Peyer's patch (tissue), 4 donors: ENCODE measurements at regions not wholly inside any gene's neighbourhood (a gene's known extent, or its start where the extent isn't known, plus 50 kb on each side); places are given as distances from the start of the nearest gene placed in this dataset.
"Not testable (repeated sequence)": the region's sequence is repeated elsewhere in the genome, so short reads cannot be mapped to it uniquely, and the experiment has no call there.

Experiments
- DNase-seq, 3 donors: peaks; one replicate each; pipeline ENCODE4 v3.0.0-alpha.2; 2017 to 2019
- H3K27ac ChIP-seq, 4 donors: fragments of 200-600 bp; sonication (generic); one replicate each; pipeline ENCODE4 v1.5.1; 2016 to 2019
- H3K27me3 ChIP-seq, 2 donors: fragments of 200-600 bp; sonication (generic); one replicate each; pipeline ENCODE4 v1.5.1; 2019
- H3K36me3 ChIP-seq, 3 donors: fragments of 200-600 bp; sonication (generic); one replicate each; pipeline ENCODE4 v1.5.1; 2016 to 2019
- H3K4me1 ChIP-seq, 4 donors: fragments of 200-600 bp; sonication (generic); one replicate each; pipeline ENCODE4 v1.5.1; 2016 to 2019
- H3K4me3 ChIP-seq, 4 donors: fragments of 200-600 bp; sonication (generic); 1 replicate in 3 of 4; 2 replicates in 1 of 4; pipeline ENCODE4 v1.5.1; 2016 to 2019; ENCODE audit warnings: mild to moderate bottlenecking in 1 of 4
- H3K9me3 ChIP-seq, 4 donors: fragments of 200-600 bp; sonication (generic); one replicate each; pipeline ENCODE4 v1.5.1; 2016 to 2019; ENCODE audit warnings: mild to moderate bottlenecking in 1 of 4
- CTCF ChIP-seq, 6 experiments: fragments of 450-650 bp in 4 of 6; fragments of 200-600 bp in 2 of 6; sonication (generic) in 1 of 6; IDR thresholded peaks; one replicate each; pipeline ENCODE4 v1.5.1; 2017 to 2019; ENCODE audit warnings: antibody characterized with exemption in 6 of 6, mild to moderate bottlenecking in 3 of 6, moderate library complexity in 1 of 6
- POLR2A ChIP-seq, 2 donors: fragments of 450-650 bp; IDR thresholded peaks; one replicate each; pipeline ENCODE4 v1.5.1; 2017; ENCODE audit warnings: antibody characterized with exemption in 2 of 2, mild to moderate bottlenecking in 2 of 2, moderate library complexity in 2 of 2

- DNase-seq = no peak
- Histone ChIP-seq H3K4me1 (no peaks in the 10 kb centered on the region), H3K27me3 (no peaks in the 10 kb centered on the region), H3K4me3 (no peak overlapping the region), H3K9me3 (no peaks in the 10 kb centered on the region), H3K36me3 (no peaks in the 10 kb centered on the region), H3K27ac (no peak overlapping the region)
- no peak for TF ChIP-seq POLR2A (IDR thresholded peaks at IDR 0.05)
Measured at GRCh38 chr2:133644846-133645245, 76.6 kb upstream of the NCKAP5 start.

GRCh38 chr2:133647386-133647785 lies 79.1 kb upstream of the NCKAP5 start:
- DNase-seq = not testable (repeated sequence)

GRCh38 chr2:133651861-133652260 lies 83.6 kb upstream of the NCKAP5 start:
- H3K27ac ChIP-seq = no peak overlapping the region
- no peak for TF ChIP-seq POLR2A (IDR thresholded peaks at IDR 0.05)
- TF ChIP-seq CTCF (IDR thresholded peaks at IDR 0.05) = no peak
- H3K9me3 ChIP-seq = no peaks in the 10 kb centered on the region

More at GRCh38 chr2:133647386-133647785, 79.1 kb upstream of the NCKAP5 start:
- not testable (repeated sequence) for H3K4me1 ChIP-seq, H3K9me3 ChIP-seq, H3K27me3 ChIP-seq, H3K27ac ChIP-seq, H3K4me3 ChIP-seq, H3K36me3 ChIP-seq

GRCh38 chr2:133652398-133652797 lies 84.1 kb upstream of the NCKAP5 start:
- H3K4me1 ChIP-seq = no peaks in the 10 kb centered on the region
- no peaks in the 10 kb centered on the region for H3K9me3 ChIP-seq
- H3K27me3 ChIP-seq = no peaks in the 10 kb centered on the region
- no peak for DNase-seq
- no peaks in the 10 kb centered on the region for H3K36me3 ChIP-seq
- H3K4me3 ChIP-seq = no peak overlapping the region
- H3K27ac ChIP-seq = no peak overlapping the region
- TF ChIP-seq CTCF (IDR thresholded peaks at IDR 0.05) (no peak), POLR2A (IDR thresholded peaks at IDR 0.05) (no peak)

More at GRCh38 chr2:133651861-133652260, 83.6 kb upstream of the NCKAP5 start:
- Histone ChIP-seq H3K27me3 (no peaks in the 10 kb centered on the region), H3K4me1 (no peaks in the 10 kb centered on the region), H3K4me3 (no peak overlapping the region), H3K36me3 (no peaks in the 10 kb centered on the region)
- no peak for DNase-seq

GRCh38 chr2:133653056-133653455 lies 84.8 kb upstream of the NCKAP5 start:
- Histone ChIP-seq H3K4me3 (no peak overlapping the region), H3K27me3 (no peaks in the 10 kb centered on the region), H3K9me3 (no peaks in the 10 kb centered on the region), H3K4me1 (no peaks in the 10 kb centered on the region), H3K27ac (no peak overlapping the region), H3K36me3 (no peaks in the 10 kb centered on the region)
- no peak for DNase-seq
- TF ChIP-seq CTCF (IDR thresholded peaks at IDR 0.05) (no peak), POLR2A (IDR thresholded peaks at IDR 0.05) (no peak)

- H3K27ac ChIP-seq = no peak overlapping the region
- no peak for DNase-seq
- no peaks in the 10 kb centered on the region for H3K4me1 ChIP-seq
- TF ChIP-seq POLR2A (IDR thresholded peaks at IDR 0.05) = no peak
- no peak for TF ChIP-seq CTCF (IDR thresholded peaks at IDR 0.05)
- no peaks in the 10 kb centered on the region for H3K27me3 ChIP-seq
- no peak overlapping the region for H3K4me3 ChIP-seq
- H3K9me3 ChIP-seq = no peaks in the 10 kb centered on the region
- H3K36me3 ChIP-seq = no peaks in the 10 kb centered on the region
Measured at GRCh38 chr2:133654949-133655348, 86.7 kb upstream of the NCKAP5 start.

GRCh38 chr2:133655610-133656009 lies 87.3 kb upstream of the NCKAP5 start:
- H3K9me3 ChIP-seq = no peaks in the 10 kb centered on the region
- H3K4me3 ChIP-seq = no peak overlapping the region
- DNase-seq = no peak
- H3K4me1 ChIP-seq = no peaks in the 10 kb centered on the region
- H3K27me3 ChIP-seq = no peaks in the 10 kb centered on the region
- H3K27ac ChIP-seq = no peak overlapping the region
- H3K36me3 ChIP-seq = no peaks in the 10 kb centered on the region
- TF ChIP-seq CTCF (IDR thresholded peaks at IDR 0.05) (no peak), POLR2A (IDR thresholded peaks at IDR 0.05) (no peak)
